MCF 10A (cell line): ENCODE measurements at regions not wholly inside any gene's neighbourhood (a gene's known extent, or its start where the extent isn't known, plus 50 kb on each side); places are given as distances from the start of the nearest gene placed in this dataset.
"Not testable (repeated sequence)": the region's sequence is repeated elsewhere in the genome, so short reads cannot be mapped to it uniquely, and the experiment has no call there.

ENCODE experiments used
- BruUV-seq: library from RNA; stranded (reverse); fragments of 400-500 nt; replicated peaks from 2 replicates; lab custom pipeline; 2021; lab: Mats Ljungman, UMichigan
- CTCF ChIA-PET: fragments of 300-600 bp; sonication (Branson Sonifier 250); formaldehyde crosslinking; extraction: SDS; loops from one replicate; lab custom pipeline; 2021; ENCODE audit warnings: antibody characterized with exemption, inconsistent platforms; lab: Yijun Ruan, JAX
- POLR2A ChIA-PET: fragments of 300-600, 350-650 bp; sonication (Branson Sonifier 250); formaldehyde crosslinking; extraction: SDS; loops from one replicate; lab custom pipeline; 2020; ENCODE audit warnings: antibody characterized with exemption, inconsistent platforms; lab: Yijun Ruan, JAX
- DNase-seq: peaks from one replicate; pipeline ENCODE4 v3.0.0-alpha.2; 2018; ENCODE audit not compliant: unreplicated experiment
- H3K27ac Mint-ChIP-seq: one replicate; pipeline ENCODE4 v1.8.0; 2022; ENCODE audit warnings: mild to moderate bottlenecking, low read depth, mixed read lengths; ENCODE audit not compliant: unreplicated experiment
- H3K27me3 Mint-ChIP-seq: one replicate; pipeline ENCODE4 v1.8.0; 2022; ENCODE audit warnings: mixed read lengths; ENCODE audit not compliant: insufficient read depth, unreplicated experiment
- H3K36me3 Mint-ChIP-seq: one replicate; pipeline ENCODE4 v1.8.0; 2022; ENCODE audit warnings: mild to moderate bottlenecking, moderate library complexity, mixed read lengths; ENCODE audit not compliant: insufficient read depth, unreplicated experiment
- H3K4me1 Mint-ChIP-seq: one replicate; pipeline ENCODE4 v1.8.0; 2022; ENCODE audit warnings: mixed read lengths; ENCODE audit not compliant: insufficient read depth, unreplicated experiment
- H3K4me3 Mint-ChIP-seq: one replicate; pipeline ENCODE4 v1.8.0; 2022; ENCODE audit warnings: mild to moderate bottlenecking, moderate library complexity, mixed read lengths; ENCODE audit not compliant: unreplicated experiment
- H3K9me3 Mint-ChIP-seq: one replicate; pipeline ENCODE4 v1.8.0; 2022; ENCODE audit warnings: mixed read lengths; ENCODE audit not compliant: unreplicated experiment
- intact Hi-C: fragments of 100-400 bp; cut with micrococcal nuclease; formaldehyde crosslinking; loops from 2 replicates; pipeline ENCODE4 v1.14.1; 2022
- TF ChIP-seq, protein P1 (sequence below): fragments of 200-600 bp; IDR thresholded peaks from one replicate; pipeline ENCODE4 v1.8.0; 2022; ENCODE audit warnings: antibody characterized with exemption, mild to moderate bottlenecking; ENCODE audit not compliant: unreplicated experiment

GRCh38 chr5:112049738-112050137, 292.7 kb upstream of the NREP start:
- intact Hi-C loops: no loop called here
- Mint-ChIP-seq H3K4me3 (no peak overlapping the region), H3K4me1 (no peaks in the 10 kb centered on the region), H3K27ac (no peak overlapping the region), H3K36me3 (no peaks in the 10 kb centered on the region), H3K27me3 (no peaks in the 10 kb centered on the region), H3K9me3 (peaks cover 10% of the 10 kb centered on the region)
- TF ChIP-seq, protein P1, sequence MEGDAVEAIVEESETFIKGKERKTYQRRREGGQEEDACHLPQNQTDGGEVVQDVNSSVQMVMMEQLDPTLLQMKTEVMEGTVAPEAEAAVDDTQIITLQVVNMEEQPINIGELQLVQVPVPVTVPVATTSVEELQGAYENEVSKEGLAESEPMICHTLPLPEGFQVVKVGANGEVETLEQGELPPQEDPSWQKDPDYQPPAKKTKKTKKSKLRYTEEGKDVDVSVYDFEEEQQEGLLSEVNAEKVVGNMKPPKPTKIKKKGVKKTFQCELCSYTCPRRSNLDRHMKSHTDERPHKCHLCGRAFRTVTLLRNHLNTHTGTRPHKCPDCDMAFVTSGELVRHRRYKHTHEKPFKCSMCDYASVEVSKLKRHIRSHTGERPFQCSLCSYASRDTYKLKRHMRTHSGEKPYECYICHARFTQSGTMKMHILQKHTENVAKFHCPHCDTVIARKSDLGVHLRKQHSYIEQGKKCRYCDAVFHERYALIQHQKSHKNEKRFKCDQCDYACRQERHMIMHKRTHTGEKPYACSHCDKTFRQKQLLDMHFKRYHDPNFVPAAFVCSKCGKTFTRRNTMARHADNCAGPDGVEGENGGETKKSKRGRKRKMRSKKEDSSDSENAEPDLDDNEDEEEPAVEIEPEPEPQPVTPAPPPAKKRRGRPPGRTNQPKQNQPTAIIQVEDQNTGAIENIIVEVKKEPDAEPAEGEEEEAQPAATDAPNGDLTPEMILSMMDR: no peak
- BruUV-seq: no TSS peak
- ChIA-PET CTCF (no interaction called here), POLR2A (no interaction called here)
- DNase-seq: no peak

GRCh38 chr5:112036206-112036605, 279.2 kb upstream of the NREP start:
- DNase-seq: no peak
- Mint-ChIP-seq H3K4me3 (no peak overlapping the region), H3K27ac (no peak overlapping the region), H3K4me1 (no peaks in the 10 kb centered on the region), H3K36me3 (no peaks in the 10 kb centered on the region), H3K27me3 (no peaks in the 10 kb centered on the region), H3K9me3 (peaks cover 5% of the 10 kb centered on the region)
- ChIA-PET CTCF (no interaction called here), POLR2A (no interaction called here)
- TF ChIP-seq, protein P1: no peak
- BruUV-seq: no TSS peak
- intact Hi-C loops: no loop called here

GRCh38 chr5:112034421-112034979, 277.5 kb upstream of the NREP start:
- DNase-seq: no peak
- H3K36me3 Mint-ChIP-seq: no peaks in the 10 kb centered on the region
- BruUV-seq: no TSS peak
- POLR2A ChIA-PET: no interaction called here
- H3K27me3 Mint-ChIP-seq: no peaks in the 10 kb centered on the region
- TF ChIP-seq, protein P1: no peak
- H3K27ac Mint-ChIP-seq: no peak overlapping the region
- peaks cover 5% of the 10 kb centered on the region for H3K9me3 Mint-ChIP-seq
- H3K4me1 Mint-ChIP-seq: no peaks in the 10 kb centered on the region
- H3K4me3 Mint-ChIP-seq: no peak overlapping the region
- intact Hi-C loops: no loop called here
- CTCF ChIA-PET: no interaction called here

DNA sequence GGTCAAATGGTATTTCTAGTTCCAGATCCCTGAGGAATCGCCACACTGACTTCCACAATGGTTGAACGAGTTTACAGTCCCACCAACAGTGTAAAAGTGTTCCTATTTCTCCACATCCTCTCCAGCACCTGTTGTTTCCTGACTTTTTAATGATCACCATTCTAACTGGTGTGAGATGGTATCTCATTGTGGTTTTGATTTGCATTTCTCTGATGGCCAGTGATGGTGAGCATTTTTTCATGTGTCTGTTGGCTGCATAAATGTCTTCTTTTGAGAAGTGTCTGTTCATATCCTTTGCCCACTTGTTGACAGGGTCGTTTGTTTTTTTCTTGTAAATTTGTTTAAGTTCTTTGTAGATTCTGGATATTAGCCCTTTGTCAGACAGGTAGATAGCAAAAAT, 269.9 kb upstream of the NREP start:
- H3K4me1 Mint-ChIP-seq, H3K27me3 Mint-ChIP-seq, BruUV-seq, DNase-seq, H3K27ac Mint-ChIP-seq, POLR2A ChIA-PET, intact Hi-C loops, H3K36me3 Mint-ChIP-seq, H3K4me3 Mint-ChIP-seq, H3K9me3 Mint-ChIP-seq, CTCF ChIA-PET: not testable (repeated sequence)

DNA sequence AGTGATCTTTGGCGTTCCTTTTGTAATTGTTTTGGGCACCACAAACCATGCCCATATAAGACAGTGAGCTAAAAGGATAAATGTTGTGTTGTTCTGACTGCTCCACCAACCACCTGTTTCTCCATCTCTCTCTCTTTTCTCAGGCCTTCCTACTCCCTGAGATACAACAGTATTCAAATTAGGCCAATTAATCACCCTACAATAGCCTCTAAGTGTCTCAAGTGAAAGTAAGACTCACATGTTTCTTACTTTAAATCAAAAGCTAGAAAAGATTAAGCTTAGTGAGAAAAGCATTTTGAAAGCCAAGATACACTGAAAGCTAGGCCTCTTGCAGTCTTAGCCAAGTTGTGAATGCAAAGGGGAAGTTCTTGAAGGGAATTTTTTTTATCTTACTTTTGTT, 268.8 kb upstream of the NREP start:
- Mint-ChIP-seq H3K27me3 (no peaks in the 10 kb centered on the region), H3K27ac (no peak overlapping the region), H3K36me3 (no peaks in the 10 kb centered on the region), H3K9me3 (no peaks in the 10 kb centered on the region), H3K4me3 (no peak overlapping the region), H3K4me1 (no peaks in the 10 kb centered on the region)
- BruUV-seq: no TSS peak
- ChIA-PET CTCF (no interaction called here), POLR2A (no interaction called here)
- intact Hi-C loops: no loop called here
- TF ChIP-seq, protein P1: no peak
- no peak for DNase-seq
